OCI-LY3 (cell line): ENCODE measurements at regions not wholly inside any gene's neighbourhood (a gene's known extent, or its start where the extent isn't known, plus 50 kb on each side); places are given as distances from the start of the nearest gene placed in this dataset.

Experiments
- H2AFZ ChIP-seq: fragments of 200-600, 300-600 bp; shearing (Covaris generic); 2 replicates; pipeline ENCODE4 v1.6.0; 2014; ENCODE audit warnings: antibody characterized with exemption, low read depth, low read length
- H3K27ac ChIP-seq: fragments of 200-600, 300-600 bp; sonication (generic); 2 replicates; pipeline ENCODE4 v1.5.1; 2014; ENCODE audit warnings: mild to moderate bottlenecking, low read length, moderate library complexity, mixed read lengths
- H3K27me3 ChIP-seq: fragments of 200-600, 300-600 bp; sonication (generic); 2 replicates; pipeline ENCODE4 v1.6.1; 2014; ENCODE audit warnings: low read depth, low read length, mixed read lengths
- H3K36me3 ChIP-seq: fragments of 200-600, 300-600 bp; sonication (generic); replicated peaks from 2 replicates; pipeline ENCODE3; 2014; ENCODE audit warnings: low read depth, low read length, mixed read lengths
- H3K4me1 ChIP-seq: fragments of 300-600, 200-600 bp; sonication (generic); 2 replicates; pipeline ENCODE4 v1.6.1; 2014; ENCODE audit warnings: low read length, mixed read lengths
- H3K4me2 ChIP-seq: fragments of 200-600, 300-600 bp; sonication (generic); 2 replicates; pipeline ENCODE4 v1.6.1; 2014; ENCODE audit warnings: low read length, mixed read lengths
- H3K4me3 ChIP-seq: fragments of 300-600, 200-600 bp; sonication (generic); 2 replicates; pipeline ENCODE4 v1.5.1; 2014; ENCODE audit warnings: antibody characterized with exemption, mild to moderate bottlenecking, low read length, moderate library complexity
- H3K79me2 ChIP-seq: fragments of 300-600, 200-600 bp; shearing (Covaris generic); 2 replicates; pipeline ENCODE4 v1.6.1; 2014; ENCODE audit warnings: mild to moderate bottlenecking, low read length, mixed read lengths
- H3K9ac ChIP-seq: fragments of 300-600, 200-600 bp; shearing (Covaris generic); 2 replicates; pipeline ENCODE4 v1.6.0; 2014; ENCODE audit warnings: mild to moderate bottlenecking, low read length, moderate library complexity
- H3K9me3 ChIP-seq: fragments of 200-600, 300-600 bp; shearing (Covaris generic); 2 replicates; pipeline ENCODE4 v1.6.1; 2014; ENCODE audit warnings: low read length, mixed read lengths; ENCODE audit not compliant: insufficient read depth
- H4K20me1 ChIP-seq: fragments of 200-600, 300-600 bp; sonication (generic); 2 replicates; pipeline ENCODE4 v1.6.1; 2016; ENCODE audit warnings: low read length, mixed read lengths; ENCODE audit not compliant: insufficient read depth
- EZH2phosphoT487 ChIP-seq: fragments of 200-600 bp; shearing (Covaris generic); IDR thresholded peaks from 2 replicates; pipeline ENCODE4 v1.6.1; 2018; ENCODE audit warnings: antibody characterized with exemption, mixed run types, low read depth
- TF ChIP-seq, protein P1 (sequence below): fragments of 200-600, 300-600 bp; sonication (generic); IDR thresholded peaks from 2 replicates; pipeline ENCODE4 v1.5.1; 2014; ENCODE audit warnings: antibody characterized with exemption, low read length, low read depth

DNA sequence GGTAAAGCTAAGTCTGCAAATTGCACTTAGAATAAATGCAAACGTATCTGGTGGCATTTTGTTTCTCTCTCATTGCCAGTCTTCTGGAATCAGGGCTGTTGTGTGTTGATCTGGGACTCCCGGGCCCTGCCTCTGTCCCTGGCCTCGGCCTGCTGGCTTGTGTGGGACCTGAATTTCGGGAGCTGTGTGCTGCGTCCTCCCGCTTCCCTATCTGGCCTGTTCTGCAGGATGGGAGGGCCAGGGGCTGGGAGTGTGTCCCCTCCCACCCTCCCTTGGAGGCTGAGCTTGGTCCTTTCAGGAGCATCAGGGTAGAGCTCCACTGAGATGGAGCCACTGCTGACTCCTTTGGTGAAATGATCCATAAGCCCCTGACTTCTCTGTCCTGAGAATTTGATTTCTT lies 118.5 kb downstream of the ACKR3 start:
- H3K4me1 ChIP-seq: no peaks in the 10 kb centered on the region
- H4K20me1 ChIP-seq: no peaks in the 10 kb centered on the region

DNA sequence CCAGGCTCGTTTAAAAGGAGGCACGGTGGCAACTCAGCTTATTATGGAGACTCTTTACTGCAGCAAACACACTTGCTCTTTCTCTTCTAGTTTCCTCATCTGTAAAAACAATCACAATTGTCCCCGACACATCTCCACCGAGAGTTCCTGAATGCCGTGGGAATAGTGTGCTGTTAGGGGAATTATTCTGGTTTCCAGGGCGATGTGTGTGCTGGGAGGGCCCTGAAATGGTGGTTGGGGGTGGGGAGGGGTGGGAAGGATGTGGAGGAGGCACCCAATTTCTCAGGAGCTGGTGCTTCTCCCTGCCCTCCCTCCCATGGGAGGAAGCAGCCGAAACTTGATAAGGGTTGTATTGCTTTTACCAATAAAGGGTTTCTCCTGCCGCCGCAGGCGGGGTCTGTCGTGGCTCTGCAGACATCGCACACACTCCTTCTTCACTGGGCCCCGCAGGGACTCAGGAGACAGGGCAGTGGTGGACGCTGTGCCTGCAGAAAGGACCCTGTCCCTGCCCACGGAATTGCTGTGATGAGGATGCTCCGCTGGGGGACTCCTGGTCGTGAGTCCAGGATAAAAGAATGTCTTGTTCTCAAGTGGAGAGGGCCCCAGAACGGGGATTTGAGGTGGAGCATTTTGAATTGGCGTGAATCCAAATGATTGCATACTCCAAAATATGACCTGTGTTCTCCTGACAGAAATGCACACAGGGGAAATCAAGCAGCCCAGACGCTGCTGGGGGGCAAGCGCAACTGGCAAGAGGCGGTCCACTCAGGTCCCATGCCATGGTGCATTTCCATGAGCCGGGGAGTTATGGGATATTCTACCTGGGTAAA lies 119.2 kb downstream of the ACKR3 start:
- Histone ChIP-seq H3K27me3 (no peaks in the 10 kb centered on the region), H4K20me1 (no peaks in the 10 kb centered on the region), H3K36me3 (no peaks in the 10 kb centered on the region), H3K4me1 (no peaks in the 10 kb centered on the region), H3K4me3 (no peak overlapping the region), H3K4me2 (no peak overlapping the region), H3K27ac (no peak overlapping the region), H3K9ac (no peak overlapping the region), H3K9me3 (no peaks in the 10 kb centered on the region), H2AFZ (no peak overlapping the region), H3K79me2 (no peaks in the 10 kb centered on the region)
- TF ChIP-seq EZH2phosphoT487: no peak
- TF ChIP-seq, protein P1, sequence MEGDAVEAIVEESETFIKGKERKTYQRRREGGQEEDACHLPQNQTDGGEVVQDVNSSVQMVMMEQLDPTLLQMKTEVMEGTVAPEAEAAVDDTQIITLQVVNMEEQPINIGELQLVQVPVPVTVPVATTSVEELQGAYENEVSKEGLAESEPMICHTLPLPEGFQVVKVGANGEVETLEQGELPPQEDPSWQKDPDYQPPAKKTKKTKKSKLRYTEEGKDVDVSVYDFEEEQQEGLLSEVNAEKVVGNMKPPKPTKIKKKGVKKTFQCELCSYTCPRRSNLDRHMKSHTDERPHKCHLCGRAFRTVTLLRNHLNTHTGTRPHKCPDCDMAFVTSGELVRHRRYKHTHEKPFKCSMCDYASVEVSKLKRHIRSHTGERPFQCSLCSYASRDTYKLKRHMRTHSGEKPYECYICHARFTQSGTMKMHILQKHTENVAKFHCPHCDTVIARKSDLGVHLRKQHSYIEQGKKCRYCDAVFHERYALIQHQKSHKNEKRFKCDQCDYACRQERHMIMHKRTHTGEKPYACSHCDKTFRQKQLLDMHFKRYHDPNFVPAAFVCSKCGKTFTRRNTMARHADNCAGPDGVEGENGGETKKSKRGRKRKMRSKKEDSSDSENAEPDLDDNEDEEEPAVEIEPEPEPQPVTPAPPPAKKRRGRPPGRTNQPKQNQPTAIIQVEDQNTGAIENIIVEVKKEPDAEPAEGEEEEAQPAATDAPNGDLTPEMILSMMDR: no peak

More for the DNA sequence above, 118.5 kb downstream of the ACKR3 start:
- Histone ChIP-seq H3K27me3 (no peaks in the 10 kb centered on the region), H3K9me3 (no peaks in the 10 kb centered on the region), H3K79me2 (no peaks in the 10 kb centered on the region), H3K27ac (no peak overlapping the region), H2AFZ (no peak overlapping the region), H3K4me3 (no peak overlapping the region), H3K4me2 (no peak overlapping the region), H3K36me3 (no peaks in the 10 kb centered on the region), H3K9ac (no peak overlapping the region)
- TF ChIP-seq, protein P1: no peak
- TF ChIP-seq EZH2phosphoT487: no peak

GRCh38 chr2:236689393-236689700 lies 119.7 kb downstream of the ACKR3 start:
- Histone ChIP-seq H3K4me2 (no peak overlapping the region), H3K9ac (no peak overlapping the region), H3K27me3 (no peaks in the 10 kb centered on the region), H2AFZ (no peak overlapping the region), H3K4me1 (no peaks in the 10 kb centered on the region), H3K27ac (no peak overlapping the region), H3K9me3 (no peaks in the 10 kb centered on the region), H4K20me1 (no peaks in the 10 kb centered on the region), H3K36me3 (no peaks in the 10 kb centered on the region), H3K79me2 (no peaks in the 10 kb centered on the region), H3K4me3 (no peak overlapping the region)
- TF ChIP-seq, protein P1: no peak
- no peak for TF ChIP-seq EZH2phosphoT487

GRCh38 chr2:236689981-236690380 lies 120.4 kb downstream of the ACKR3 start:
- H3K9ac ChIP-seq: no peak overlapping the region
- no peak overlapping the region for H3K27ac ChIP-seq
- no peaks in the 10 kb centered on the region for H3K4me1 ChIP-seq
- no peak overlapping the region for H2AFZ ChIP-seq
- H3K4me3 ChIP-seq: no peak overlapping the region
- no peaks in the 10 kb centered on the region for H3K27me3 ChIP-seq
- H3K79me2 ChIP-seq: no peaks in the 10 kb centered on the region
- H3K4me2 ChIP-seq: no peak overlapping the region
- no peaks in the 10 kb centered on the region for H3K36me3 ChIP-seq
- no peaks in the 10 kb centered on the region for H4K20me1 ChIP-seq
- no peaks in the 10 kb centered on the region for H3K9me3 ChIP-seq
- TF ChIP-seq EZH2phosphoT487: no peak
- TF ChIP-seq, protein P1: no peak
